NCI-H2196 (cell line): ENCODE measurements at regions not wholly inside any gene's neighbourhood (a gene's known extent, or its start where the extent isn't known, plus 50 kb on each side); places are given as distances from the start of the nearest gene placed in this dataset.

Source experiments
- DNase-seq: peaks from one replicate; lab custom pipeline; 2025; ENCODE audit not compliant: unreplicated experiment; lab: John Stamatoyannopoulos, UW

DNA sequence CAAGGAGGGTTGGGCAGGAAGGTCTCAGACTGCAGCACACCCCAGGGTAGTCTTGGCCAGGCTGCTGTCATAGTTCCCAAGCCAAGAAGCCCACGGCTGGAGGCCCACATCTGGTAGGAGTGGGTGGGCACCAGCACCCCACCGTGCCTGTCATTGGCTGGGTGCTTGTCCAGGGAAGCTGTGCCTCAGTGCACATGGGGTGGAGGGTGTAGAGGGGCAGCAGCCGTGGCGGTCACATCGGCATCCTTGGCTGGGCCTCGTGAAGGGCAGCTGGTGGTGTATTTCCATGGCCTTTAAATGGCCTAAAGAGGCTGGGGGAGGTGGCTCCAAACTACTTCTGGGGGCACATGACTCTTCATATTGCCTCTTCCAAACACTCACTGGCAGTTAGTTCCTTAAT is 119.6 kb upstream of the USP24 start:
- no peak for DNase-seq

DNA sequence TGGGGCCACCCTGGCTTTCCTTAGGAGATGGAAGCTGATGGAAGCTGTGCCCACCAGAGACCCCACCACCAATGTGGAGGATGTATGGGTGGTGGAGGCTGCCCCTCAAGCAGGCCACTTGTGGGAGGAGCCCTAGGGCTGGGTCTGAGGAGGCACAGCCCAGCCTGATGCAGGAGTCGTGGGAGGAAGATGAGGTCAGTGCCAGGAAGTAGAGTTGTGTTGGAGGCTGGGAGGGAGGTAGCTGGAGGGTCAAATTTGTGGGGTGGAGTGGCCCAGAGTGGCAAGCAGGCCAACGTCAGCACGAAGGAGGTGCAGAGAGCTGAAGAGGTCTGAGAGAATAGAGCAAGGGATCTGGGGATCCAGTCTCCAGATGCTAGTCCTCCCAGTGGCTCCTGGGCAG is 119.0 kb upstream of the USP24 start:
- DNase-seq, result no peak

DNA sequence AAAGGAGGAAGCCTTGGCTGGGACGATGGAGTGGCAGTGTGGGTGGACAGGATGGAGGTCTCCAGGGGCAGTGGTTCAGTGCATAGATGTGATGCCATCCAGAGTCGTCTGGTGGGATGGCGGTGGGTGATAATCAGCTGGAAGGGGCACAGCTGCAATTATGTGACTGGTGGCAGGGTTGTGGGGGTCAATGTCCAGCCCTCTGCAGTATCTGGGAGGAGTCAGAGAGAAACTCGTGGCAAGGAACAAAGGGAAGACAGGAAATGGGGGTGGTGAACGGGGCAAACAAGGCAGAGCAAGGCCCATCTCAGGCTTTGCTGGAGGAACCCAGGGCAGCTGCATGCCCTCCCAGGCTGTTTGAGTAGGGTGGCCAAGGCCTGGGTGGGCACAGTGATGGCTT is 118.3 kb upstream of the USP24 start:
- DNase-seq, result no peak

DNA sequence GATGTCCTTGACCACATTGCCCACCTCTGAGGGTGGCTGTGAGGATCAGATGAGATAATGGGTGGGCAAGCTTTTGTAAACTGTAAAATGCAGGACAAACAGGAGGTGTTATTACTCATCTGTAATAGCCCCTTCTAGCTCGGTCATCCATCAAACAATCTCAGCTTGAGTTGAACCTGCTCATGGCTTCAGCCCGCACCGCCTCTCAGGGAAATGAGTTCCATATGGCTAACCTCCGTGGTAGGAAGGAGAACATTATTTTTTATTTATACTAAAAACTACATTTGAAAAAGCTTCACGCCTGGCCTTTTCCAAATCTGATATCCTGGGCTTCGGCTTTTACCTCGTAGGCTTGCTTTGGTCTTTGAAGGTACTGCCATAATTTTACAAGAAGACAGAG is 116.2 kb upstream of the USP24 start:
- DNase-seq, result no peak

DNA sequence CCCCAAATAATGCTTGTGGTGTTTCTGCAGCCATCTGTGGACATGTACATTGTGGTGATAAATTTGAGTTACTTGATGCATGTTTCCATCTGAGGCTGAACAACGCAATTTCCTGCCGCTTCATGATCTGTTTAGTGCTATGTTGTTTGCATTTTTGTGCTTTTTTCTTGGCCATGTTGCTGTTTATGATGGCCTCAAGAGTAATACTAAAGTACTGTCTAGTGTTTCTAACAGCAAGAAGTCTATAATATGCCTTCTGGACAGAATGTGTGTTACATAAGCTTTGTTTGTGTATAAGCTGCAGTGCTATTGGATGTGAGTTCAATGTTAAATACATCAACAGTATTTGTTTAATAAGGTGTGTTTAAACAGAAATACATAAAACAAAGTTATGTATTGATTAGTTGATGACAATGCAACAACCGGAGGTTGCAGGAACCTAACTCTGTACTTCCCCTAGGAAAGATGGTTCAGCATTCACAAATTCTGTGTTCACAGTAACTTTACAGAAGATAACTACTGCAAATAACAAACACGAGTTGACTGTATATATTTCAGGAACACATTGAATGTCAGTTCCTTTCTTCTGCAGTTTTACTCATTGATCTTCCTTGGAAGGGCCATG is 114.8 kb upstream of the USP24 start:
- no peak for DNase-seq

DNA sequence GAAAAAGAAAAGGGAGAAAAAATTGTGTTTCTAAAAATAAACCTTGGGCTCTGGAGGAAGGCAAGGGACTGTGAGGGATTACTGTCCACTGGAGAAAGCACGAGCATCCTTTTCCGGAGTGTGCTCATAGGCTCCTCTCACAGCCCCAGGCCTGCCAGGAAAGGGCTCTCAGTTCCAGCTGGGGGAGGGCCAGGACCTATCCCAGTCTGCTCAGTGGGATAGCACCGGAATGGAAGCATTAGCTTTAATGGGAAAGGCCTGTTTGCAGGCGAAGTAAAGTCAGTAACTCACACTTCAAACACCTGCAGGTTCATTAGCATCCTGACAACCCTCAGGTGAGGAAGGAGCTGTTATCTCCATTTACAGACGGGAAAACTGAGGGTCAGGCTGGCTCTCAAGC is 113.9 kb upstream of the USP24 start:
- no peak for DNase-seq

DNA sequence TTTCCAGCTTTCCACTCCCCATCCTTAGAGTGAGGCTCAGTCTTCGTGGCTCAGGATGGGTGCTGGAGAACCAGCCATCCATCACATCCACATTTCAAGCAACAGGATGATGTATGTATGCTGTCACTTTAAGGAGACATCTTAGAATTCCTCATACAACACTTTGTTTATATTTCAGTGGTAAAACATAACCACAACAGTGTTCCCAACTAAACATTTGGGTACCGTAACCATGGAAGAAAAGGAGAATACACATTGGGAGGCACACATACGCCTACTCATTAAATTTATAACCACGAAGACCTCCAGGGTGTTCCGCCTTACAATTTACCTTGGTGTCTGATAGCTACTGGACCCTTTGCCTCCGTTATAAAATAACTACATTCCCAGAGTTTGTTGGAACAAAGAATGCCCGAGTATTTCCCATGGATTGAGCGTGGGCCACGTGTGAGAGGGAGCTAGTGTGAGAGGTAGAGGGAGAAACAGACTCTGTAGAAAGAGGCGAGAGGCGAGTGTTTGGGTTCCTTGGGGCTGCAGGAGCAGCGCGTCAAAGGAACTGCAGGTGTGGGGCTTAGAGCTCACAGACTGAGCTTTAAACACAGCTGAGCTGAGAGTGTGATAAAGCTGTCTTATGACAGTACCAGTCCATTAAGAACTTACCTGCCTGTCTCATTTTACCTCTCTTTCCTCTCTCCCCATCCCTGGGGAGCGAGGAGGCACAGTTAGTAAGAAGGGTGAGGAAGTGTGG is 111.5 kb upstream of the USP24 start:
- DNase-seq, result no peak

DNA sequence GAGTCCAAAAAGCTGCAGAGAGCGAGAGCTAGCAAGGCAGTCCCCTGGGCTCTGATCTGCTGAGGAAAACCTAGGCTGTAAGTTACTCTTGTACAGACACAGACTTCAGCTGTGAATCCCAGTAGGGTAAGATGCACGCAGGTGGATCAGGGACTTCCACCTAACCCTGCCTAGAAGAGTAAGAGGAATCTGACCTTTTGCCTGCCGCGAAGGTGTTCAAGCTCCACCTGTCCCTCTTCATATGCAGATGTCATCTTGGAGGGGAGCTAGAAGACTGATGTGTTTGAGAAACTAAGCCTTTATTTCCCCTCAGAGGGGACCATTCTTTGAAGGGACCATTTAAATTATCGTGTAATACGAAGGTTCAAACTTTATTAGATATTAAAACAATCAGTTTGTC is 108.6 kb upstream of the USP24 start:
- DNase-seq, result no peak

DNA sequence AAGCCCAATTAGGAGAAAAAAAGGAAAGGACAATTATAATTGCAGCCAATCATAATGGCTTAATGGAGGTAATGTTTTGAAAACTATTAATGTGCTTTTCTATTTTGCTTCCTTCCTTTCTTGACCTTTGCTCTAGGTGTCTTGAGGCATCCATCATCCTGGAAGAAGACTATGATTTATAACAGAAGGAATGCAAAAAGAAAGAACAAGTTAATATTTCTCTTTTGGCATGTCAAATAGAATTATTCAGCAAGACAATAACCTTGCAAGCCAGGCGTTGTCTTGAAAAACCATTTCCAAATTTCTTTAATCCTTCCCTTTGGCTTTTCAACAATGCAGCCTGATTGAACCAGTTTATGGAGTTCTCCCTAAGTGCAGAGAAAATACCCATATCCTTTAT is 107.7 kb upstream of the USP24 start:
- DNase-seq, result no peak

DNA sequence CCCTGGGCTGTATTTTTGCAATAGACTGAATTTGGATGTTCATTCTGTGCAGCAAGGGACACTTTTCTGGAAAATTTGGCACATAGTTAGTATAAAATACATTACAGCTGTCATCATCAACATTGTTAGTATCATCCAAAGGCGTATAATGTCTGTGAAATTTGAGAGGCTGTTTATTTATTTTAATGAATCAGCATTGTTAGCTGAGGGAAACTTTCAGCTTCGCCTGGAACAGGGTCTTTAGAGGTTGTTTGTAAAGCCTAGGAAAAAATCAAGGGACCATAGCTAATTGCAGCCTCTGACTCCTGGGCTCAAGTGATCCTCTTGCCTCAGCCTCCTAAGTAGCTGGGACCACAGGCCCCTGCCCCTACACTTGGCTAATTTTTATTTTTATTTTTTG is 106.8 kb upstream of the USP24 start:
- peak; percentile 25 for DNase-seq

DNA sequence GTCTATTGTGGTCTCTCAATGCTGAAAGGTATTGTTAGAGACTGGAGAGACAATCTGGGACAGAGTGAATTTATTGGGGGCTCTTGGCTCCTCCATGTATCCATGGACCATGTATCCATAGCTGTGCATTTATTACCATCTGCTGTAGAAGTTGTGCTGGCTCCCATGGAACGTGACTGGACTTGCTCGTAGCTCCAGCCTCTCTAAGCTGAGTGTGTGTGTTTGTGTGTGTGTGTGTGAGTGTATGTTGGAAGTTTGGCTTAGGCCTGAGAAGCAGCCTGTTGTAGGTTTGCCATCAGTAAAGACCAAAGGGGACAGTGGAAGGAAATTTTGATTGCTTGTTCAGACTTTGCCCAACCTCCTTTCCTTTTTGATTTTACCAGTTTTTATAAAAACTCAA is 105.7 kb upstream of the USP24 start:
- DNase-seq, result no peak

DNA sequence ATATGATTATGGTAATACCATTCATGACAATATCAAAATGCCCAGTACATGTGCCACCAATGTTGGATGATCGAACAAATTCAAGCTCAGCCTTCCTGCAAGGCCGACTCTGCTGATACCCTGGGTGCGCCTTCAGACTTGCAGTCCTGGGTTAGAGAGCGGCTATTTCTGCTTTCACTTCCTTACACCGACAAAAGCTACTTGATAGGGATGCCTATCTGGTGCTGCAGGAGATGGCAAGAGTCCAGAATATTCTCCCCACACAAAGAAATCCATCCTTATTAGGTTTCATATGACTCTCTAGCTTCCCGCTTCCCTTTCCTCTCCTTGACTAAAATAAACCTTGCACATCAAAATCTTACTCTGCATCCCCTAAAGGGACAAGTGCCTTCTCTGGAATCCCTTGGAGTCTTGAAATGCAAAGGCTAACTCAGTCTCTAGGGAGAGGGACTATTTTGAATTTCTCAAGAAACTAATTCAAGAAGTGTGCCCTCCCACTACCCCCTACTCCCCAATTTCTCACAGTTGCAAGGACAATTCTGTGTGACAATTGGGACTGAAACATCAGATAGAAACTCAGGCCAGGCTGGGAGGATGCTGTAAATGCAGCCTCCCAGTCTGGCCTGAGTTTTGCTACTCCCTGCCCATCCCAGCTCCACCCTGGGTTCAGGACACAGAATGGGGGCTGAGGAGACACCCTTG is 103.1 kb upstream of the USP24 start:
- no peak for DNase-seq

DNA sequence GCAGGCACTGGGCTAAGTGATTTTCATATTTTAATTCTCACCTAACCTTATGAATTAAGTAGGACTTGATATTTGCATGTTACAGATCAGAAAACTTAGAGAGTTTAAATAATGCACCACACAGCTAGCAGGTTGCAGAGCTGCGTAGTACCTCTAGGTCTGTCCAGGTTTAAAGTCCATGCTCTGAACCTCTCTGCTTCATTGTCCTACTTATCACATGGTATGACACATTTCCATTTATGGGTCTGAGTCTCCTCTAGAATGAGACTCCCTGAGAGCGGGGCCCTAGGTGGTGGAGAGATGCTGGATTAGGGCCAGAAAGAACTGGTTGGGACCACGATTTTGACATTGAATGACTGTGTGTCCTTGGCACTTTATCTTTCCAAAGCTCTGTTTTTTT is 102.5 kb upstream of the USP24 start:
- no peak for DNase-seq

DNA sequence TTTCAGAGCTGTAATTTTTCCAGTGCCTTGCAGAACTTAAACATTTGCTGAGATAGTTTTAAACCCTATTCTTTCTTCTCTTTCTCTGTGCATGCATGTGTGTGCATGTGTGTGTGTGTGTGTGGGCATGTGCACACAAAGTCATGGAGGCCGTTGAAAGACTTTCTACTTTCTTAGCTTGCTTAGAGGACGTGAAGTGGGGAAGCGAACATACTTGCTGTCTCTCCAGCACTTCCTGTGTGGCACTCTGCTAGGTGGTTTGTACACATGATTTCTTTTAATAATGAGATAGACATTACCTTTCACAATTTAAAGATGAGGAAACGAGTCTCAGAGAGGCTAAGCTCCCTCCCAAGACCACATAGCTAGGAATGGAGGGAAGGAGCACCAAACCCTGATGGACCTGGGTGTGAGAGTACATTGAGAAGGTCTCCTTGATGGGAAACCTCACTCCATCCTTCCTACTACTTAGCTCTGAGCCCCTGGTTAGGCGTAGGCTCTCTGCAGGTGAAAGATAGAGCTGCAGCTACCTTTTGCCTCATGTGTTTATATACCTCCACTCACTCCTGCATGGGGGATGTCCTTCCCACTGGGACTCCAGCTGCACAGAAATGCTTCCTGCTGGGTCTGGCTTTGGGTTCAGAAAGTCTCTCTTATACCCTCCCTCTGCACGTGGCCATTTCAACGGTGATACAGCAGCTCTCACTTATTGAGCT is 101.9 kb upstream of the USP24 start:
- no peak for DNase-seq

DNA sequence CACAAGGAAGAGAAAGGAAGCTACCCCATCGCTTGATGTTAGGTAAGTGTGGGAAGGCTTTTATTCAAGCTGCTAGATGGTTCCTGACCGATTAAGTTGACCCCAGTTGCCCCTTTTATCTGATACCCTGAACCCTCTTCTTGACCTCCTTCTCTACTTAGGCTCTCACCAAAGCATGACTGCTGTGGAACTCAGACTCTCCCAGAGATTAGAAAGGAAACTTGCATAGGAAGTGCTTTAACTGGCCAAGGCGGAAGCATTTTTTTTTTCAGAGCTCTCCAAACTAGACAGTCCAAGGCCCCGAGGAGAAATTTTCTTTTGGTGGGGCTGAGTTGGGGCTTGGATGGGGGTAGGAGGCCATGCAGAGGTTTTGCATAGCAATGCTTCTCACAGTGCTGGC is 101.3 kb upstream of the USP24 start:
- no peak for DNase-seq

DNA sequence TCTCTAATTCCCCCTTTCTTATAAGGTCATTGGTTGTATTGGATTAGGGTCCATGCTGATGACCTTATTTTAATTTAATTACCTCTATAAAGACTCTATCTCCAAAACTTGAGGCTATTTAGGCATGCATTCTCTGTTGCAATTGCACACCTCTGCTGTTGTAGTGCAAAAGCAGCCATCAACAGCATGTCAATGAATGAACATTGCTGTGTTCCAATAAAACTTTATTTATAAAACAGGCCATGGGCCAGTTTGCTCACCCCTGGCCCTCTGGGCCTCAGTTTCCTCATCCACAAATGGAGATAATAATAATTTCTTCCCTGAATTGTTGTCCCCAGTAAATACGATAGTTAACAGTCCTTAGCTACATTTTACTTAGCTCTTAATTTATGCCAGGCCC is 100.4 kb upstream of the USP24 start:
- DNase-seq, result no peak

DNA sequence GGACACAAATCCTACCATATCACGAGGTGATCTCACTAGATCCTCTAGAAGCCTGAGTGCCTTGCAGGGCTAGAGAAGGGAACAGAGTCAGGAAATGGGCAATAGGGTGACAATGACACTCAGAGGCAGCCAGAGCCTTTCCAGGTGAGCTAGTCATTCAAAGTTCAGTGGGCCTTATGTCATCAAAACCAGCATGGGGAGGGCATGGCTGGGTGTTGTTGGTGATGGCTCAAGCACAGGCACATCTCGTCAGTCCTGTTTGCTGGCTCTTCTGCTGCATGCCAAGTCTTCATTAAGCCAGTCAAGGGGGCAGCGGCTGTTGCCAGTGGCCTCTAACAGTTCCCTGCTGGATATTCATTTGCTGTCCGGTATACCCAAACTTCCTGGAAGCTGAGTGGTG is 99.6 kb upstream of the USP24 start:
- DNase-seq, result no peak

DNA sequence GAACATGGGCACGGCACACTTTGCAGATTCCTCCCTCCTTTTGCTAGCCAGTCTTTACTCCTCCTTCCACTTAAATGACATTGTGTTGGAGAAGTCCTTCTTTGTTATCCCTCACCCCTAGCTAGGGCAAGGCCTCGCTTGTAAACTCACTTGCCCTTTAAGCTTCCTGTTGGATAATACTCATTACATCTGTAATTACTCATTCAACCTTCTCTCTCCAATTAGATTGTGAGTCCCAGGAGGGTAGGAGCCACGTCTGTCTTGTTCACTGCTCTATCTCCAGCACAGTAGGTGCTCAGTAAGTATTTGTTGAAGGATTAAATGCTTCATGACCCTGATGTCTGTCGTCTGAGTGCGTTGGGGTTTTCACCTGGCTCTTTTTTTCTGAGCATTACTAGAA is 98.7 kb upstream of the USP24 start:
- DNase-seq, result no peak

DNA sequence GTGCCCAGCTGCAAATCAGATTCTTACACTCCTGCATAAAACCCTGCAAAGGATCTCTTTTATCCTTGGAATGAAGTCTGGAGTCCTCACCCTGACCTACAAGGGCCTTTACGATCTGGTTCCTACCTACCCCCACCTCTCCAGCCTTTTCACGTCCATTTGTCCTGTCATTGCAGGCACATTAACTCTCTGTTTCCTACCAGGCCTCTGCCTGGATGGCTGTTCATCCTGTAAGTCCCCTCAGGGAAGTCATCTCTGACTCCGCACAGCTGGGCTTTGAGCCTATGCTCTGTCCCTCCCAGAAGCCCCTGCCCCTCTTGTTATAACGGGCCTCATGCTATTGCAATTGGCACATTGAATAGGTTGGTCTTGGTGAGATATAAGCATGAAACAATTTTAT is 96.8 kb upstream of the USP24 start:
- DNase-seq, result no peak

DNA sequence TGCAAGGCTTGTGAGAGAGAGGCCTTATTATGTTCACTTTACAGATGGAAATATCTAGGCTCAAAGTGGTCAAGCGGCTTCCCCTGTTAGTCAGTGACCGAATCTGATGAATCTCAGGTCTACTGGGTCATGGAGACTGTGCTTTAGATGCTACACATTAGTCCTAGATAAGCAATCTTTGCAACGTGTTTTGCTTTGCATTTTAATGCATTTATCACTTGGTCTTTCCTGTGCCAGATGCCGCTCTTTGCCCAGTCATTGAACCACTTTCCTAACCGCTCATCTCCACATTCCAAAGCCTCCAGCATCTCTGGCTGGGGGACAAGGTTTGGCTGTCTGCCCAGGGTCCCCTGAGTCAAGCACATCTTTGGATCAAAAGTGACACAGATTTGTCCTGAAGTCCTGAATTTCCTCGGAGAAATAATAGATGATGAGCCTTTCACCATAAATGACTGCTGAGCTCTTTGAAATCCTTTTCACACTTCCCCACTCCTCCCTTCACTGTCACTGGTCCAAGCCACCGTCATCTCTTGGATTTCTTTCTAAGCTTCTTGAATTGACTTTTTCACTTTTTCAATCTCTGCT is 96.0 kb upstream of the USP24 start:
- no peak for DNase-seq

DNA sequence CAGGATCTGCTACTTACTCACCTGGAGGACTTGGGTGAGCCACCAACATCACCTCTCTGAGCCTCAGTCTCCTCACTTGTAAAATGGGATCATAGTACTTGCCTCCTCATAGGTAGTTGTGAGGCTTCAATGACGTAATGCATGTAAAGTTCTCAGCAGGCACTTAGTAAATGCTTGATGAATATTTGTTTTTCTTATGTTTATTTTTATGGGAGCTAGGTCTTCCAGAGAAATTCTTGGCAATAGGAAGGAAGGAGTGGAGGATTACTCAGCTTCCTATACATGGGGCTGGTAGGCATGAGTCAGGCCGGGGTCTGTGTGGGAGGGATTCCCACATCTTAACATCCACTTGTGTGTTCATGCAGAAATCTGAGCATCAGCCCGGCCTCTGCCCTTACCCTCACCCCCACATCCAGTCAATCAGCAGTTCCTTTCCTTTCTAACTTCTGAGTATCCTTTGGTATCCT is 95.4 kb upstream of the USP24 start:
- no peak for DNase-seq
